GM12891 (cell line): ENCODE measurements at regions not wholly inside any gene's neighbourhood (a gene's known extent, or its start where the extent isn't known, plus 50 kb on each side); places are given as distances from the start of the nearest gene placed in this dataset.
"Not testable (repeated sequence)": the region's sequence is repeated elsewhere in the genome, so short reads cannot be mapped to it uniquely, and the experiment has no call there.

ENCODE experiments used
- DNase-seq: peaks from one replicate; pipeline ENCODE4 v3.0.0; 2011; ENCODE audit warnings: low spot score; ENCODE audit not compliant: insufficient read length
- FAIRE-seq: peaks from 2 replicates; lab custom pipeline; 2011; peaks lifted over from hg19 to GRCh38; lab: Jason Lieb, UNC
- PAX5 ChIP-seq: IDR thresholded peaks from 2 replicates; pipeline ENCODE4 v1.6.1; 2011; ENCODE audit warnings: low read length, moderate library complexity, mild to moderate bottlenecking; ENCODE audit not compliant: insufficient read depth, severe bottlenecking
- POLR2A ChIP-seq: IDR thresholded peaks from 2 replicates; pipeline ENCODE4 v1.6.1; 2011; ENCODE audit warnings: low read depth, low read length, control low read depth
- POLR2AphosphoS5 ChIP-seq: IDR thresholded peaks from 2 replicates; pipeline ENCODE4 v1.6.1; 2011; ENCODE audit warnings: low read depth, low read length, control low read depth
- POU2F2 ChIP-seq: IDR thresholded peaks from 2 replicates; pipeline ENCODE4 v1.6.1; 2011; ENCODE audit warnings: low read depth, mild to moderate bottlenecking, control low read depth, low read length, moderate library complexity
- SPI1 ChIP-seq: IDR thresholded peaks from 2 replicates; pipeline ENCODE4 v1.6.1; 2011; ENCODE audit warnings: low read depth, low read length, control low read depth
- TAF1 ChIP-seq: IDR thresholded peaks from 2 replicates; pipeline ENCODE4 v1.6.1; 2011; ENCODE audit warnings: low read depth, low read length, control low read depth

DNA sequence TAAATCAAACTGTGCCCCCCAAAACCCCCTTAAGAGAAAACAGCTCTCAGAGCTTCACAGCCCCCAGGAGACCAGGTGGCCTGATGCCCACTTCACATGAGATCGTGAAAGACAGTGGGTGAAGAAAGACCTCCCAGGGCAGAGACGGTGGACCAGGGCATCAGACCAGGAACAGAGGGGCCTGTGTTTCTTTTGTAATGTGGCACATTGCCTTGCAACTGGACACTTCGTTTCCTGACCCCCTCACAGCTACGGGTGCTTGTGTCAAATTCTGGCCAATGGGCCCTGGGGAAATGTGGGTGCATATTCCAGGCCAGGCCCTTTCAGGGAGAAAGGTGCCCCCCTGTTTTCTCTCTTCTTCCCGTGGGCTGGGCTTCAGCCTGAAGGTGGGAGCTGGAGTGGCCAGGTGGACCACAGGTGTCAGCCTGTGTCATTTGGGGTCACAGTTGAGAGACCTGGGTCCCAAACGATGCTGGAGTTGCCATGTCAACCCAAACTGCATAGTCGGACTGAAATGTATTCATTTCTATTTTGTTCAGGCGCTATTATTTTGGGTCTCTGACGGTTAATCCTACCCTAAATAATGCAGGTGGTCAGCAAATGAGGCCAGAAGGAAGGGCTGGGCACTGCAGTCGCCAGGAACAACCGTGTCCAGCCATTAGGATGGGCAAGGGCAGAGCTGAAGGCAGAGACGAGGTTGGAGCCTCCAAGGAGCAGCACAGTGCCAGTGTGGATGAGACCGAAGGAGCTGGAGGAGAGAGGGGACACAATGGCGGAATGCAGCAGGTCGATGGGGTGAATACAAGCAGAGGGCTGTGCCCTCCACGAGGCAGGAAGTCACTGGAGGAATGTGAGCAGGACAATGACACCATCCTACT lies 338.2 kb downstream of the EIPR1 start:
- FAIRE-seq: no peak
- no peak for DNase-seq
- TF ChIP-seq POU2F2: no peak
- no peak for TF ChIP-seq SPI1
- no peak for TF ChIP-seq POLR2AphosphoS5
- TF ChIP-seq POLR2A: no peak
- no peak for TF ChIP-seq TAF1
- TF ChIP-seq PAX5: no peak

DNA sequence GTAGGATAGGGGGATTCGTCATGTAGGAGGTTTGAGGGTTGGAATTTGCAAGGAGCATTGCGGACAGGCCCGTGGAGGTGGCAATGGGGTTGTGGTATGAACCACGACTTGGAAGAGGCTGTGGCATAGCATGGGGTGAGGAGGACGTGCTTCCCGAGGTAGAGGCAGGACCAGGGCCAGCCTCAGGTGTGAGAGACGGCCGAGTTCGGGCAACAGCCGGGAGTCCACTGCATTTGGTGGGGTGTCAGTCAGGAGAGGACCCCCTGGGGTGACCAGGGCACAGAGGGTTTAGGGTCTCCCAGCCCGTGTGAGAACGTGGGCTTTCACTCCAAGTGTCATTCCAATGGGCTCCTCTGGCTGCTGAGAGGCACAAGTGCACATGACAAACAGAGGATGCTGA lies 339.0 kb downstream of the EIPR1 start:
- no peak for FAIRE-seq
- TF ChIP-seq TAF1: no peak
- no peak for TF ChIP-seq SPI1
- TF ChIP-seq POLR2AphosphoS5: no peak
- no peak for TF ChIP-seq PAX5
- TF ChIP-seq POLR2A: no peak
- TF ChIP-seq POU2F2: no peak
- DNase-seq: no peak

- no peak for DNase-seq
- TF ChIP-seq POLR2A (no peak), POU2F2 (no peak), TAF1 (no peak), PAX5 (no peak), SPI1 (no peak), POLR2AphosphoS5 (no peak)
- FAIRE-seq: no peak
These were observed 340.1 kb downstream of the EIPR1 start for GRCh38 chr2:3037196-3038194.

DNA sequence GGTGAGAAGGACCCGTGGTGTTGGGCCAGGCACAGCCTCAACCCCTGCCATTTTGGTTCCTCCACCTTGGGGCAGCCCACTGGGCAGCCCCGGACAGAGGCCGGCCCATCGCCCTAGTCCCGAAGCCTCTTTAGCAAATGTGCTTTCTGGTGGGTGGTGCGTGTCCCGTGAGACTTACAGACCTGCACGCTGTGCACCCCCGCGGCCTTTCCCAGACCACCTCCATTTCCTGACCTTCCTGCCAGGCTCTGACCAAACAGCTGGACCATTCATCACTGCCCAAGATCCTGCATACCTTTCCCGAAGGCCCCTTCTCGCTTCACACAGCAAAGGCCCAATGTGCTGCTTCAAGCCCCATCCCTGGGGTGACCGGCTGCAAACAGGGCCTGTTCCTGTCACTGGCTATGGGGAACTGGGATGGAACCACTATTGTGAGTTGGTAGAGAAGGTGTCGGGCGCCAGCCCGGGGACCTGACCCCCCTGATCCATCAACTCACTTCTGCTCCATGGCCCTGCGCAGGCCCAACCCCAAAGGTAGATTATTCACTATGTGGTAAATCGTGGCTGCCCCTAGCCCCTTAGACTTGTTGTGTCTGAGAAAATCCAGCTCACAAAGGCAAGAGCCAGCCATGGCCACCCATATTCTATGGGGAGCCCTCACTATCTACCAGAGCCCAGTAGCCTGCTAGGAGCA lies 341.0 kb downstream of the EIPR1 start:
- DNase-seq (no peak), FAIRE-seq (no peak)
- no peak for TF ChIP-seq SPI1
- TF ChIP-seq TAF1: no peak
- TF ChIP-seq POLR2AphosphoS5: no peak
- TF ChIP-seq POU2F2: no peak
- TF ChIP-seq PAX5: no peak
- TF ChIP-seq POLR2A: no peak

DNA sequence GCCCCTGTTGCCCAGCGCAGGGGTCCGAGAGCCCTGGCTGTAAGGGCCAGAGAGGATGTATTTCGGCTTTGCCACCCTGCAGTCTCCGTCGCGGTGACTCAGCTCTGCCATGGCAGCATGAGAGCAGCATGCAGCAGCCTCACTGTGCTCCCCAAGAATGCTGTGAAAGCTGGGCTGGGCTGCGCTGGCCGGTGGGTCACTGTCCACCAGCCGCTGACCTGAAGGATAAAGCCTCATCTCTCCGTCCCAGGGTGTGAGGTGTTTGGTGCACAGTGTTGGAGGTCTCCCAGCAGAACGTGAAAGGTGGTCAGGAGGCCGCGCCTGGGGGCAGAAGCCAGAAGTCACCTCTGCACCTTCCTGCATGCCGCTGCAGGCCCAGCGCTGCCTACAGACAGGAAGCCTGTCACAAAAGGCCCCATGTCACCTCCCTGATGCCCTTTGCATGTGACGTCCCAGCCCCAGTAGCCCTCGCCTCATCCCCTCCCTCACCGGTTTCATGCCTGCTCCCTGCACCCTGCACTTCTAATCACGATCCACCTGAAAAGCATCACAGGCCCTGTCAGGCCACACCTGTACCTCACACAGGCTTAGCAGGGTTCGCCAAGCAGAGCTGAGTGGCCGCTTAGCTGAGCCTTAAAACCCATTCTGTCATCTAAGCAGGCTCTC lies 342.1 kb downstream of the EIPR1 start:
- FAIRE-seq: no peak
- DNase-seq: no peak
- no peak for TF ChIP-seq POLR2AphosphoS5
- TF ChIP-seq SPI1: no peak
- TF ChIP-seq PAX5: no peak
- TF ChIP-seq POU2F2: no peak

DNA sequence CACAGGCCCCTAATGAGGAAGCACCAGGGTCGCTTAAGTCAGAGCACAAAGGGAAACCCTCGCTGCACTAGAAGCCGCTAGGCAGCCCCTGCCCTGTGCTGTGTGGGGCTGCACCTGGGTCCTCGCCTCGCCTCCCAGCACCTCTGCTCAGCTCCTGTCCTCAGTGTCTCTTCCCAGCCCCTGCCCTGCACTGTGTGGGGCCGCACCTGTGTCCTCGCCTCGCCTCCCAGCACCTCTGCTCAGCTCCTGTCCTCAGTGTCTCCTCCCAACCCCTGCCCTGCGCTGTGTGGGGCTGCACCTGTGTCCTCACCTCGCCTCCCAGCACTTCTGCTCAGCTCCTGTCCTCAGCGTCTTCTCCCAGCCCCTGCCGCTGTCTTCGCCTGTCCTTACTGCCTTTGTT lies 342.8 kb downstream of the EIPR1 start:
- no peak for DNase-seq
- TF ChIP-seq POU2F2: no peak
- TF ChIP-seq PAX5: no peak
- TF ChIP-seq POLR2A: no peak
- TF ChIP-seq TAF1: no peak
- TF ChIP-seq SPI1: no peak
- no peak for TF ChIP-seq POLR2AphosphoS5
- FAIRE-seq: no peak

DNA sequence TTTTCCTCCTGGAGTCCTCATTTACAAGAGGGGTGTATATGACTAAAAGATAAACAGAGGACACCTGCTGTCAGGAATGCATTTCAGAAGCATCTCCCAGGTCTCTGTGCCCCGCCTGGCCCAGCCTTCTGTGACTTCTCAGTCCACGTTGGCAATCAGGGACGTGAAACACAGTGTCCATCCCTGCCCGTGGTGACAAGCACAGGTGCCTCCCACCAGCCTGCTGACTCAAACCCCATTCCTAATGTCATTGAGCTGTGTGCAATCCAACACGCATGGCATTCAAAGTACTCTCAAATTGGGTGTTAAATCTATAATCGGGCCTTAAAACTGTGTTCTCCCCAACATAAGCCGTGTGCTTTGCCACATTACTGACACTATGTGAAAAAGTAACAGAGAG lies 343.2 kb downstream of the EIPR1 start:
- FAIRE-seq: no peak

GRCh38 chr2:3033315-3033714 lies 344.3 kb downstream of the EIPR1 start:
- TF ChIP-seq TAF1: no peak
- TF ChIP-seq PAX5: no peak
- TF ChIP-seq POU2F2: no peak
- FAIRE-seq: no peak
- DNase-seq: no peak

More for the DNA sequence above, 343.2 kb downstream of the EIPR1 start:
- TF ChIP-seq PAX5 (no peak), TAF1 (no peak), SPI1 (no peak), POLR2AphosphoS5 (no peak), POU2F2 (no peak), POLR2A (no peak)
- no peak for DNase-seq

- FAIRE-seq, DNase-seq: not testable (repeated sequence)
These were observed 346.8 kb downstream of the EIPR1 start for GRCh38 chr2:3030791-3031190.
